HG03432 (cell line): ENCODE measurements at regions not wholly inside any gene's neighbourhood (a gene's known extent, or its start where the extent isn't known, plus 50 kb on each side); places are given as distances from the start of the nearest gene placed in this dataset.

ENCODE experiments used
- ATAC-seq: cut with Tn5 transposase; IDR thresholded peaks from one replicate; pipeline ENCODE4 v1.9.1; 2021; ENCODE audit warnings: mild to moderate bottlenecking, moderate library complexity; ENCODE audit not compliant: unreplicated experiment

- ATAC-seq: no peak
Observed at GRCh38 chr4:138086611-138087041, 155.5 kb downstream of the SLC7A11 start.

GRCh38 chr4:138085736-138086305 is 156.3 kb downstream of the SLC7A11 start:
- ATAC-seq: no peak

GRCh38 chr4:138078751-138079520 is 163.2 kb downstream of the SLC7A11 start:
- no peak for ATAC-seq

- ATAC-seq: no peak
Observed at GRCh38 chr4:138078253-138078652, 163.9 kb downstream of the SLC7A11 start.

GRCh38 chr4:138076561-138076960 is 165.6 kb downstream of the SLC7A11 start:
- ATAC-seq: no peak

- no peak for ATAC-seq
Observed at GRCh38 chr4:138070816-138071215, 171.3 kb downstream of the SLC7A11 start.

- ATAC-seq: no peak
Observed at GRCh38 chr4:138063581-138063980, 178.6 kb downstream of the SLC7A11 start.

GRCh38 chr4:138062929-138063328 is 179.2 kb downstream of the SLC7A11 start:
- no peak for ATAC-seq

- no peak for ATAC-seq
Observed at GRCh38 chr4:138056541-138056940, 185.6 kb downstream of the SLC7A11 start.

- no peak for ATAC-seq
Observed at GRCh38 chr4:138055890-138056289, 186.3 kb downstream of the SLC7A11 start.

GRCh38 chr4:138053641-138054301 is 188.4 kb downstream of the SLC7A11 start:
- no peak for ATAC-seq

GRCh38 chr4:138052806-138053632 is 189.1 kb downstream of the SLC7A11 start:
- ATAC-seq: no peak

- no peak for ATAC-seq
Observed at GRCh38 chr4:138051157-138051556, 191.0 kb downstream of the SLC7A11 start.

GRCh38 chr4:138050601-138051000 is 191.5 kb downstream of the SLC7A11 start:
- ATAC-seq: no peak

- ATAC-seq: no peak
Observed at GRCh38 chr4:138049355-138049754, 192.8 kb downstream of the SLC7A11 start.

- ATAC-seq: no peak
Observed at GRCh38 chr4:138047290-138047689, 194.9 kb downstream of the SLC7A11 start.

GRCh38 chr4:138045036-138045435 is 197.1 kb downstream of the SLC7A11 start:
- no peak for ATAC-seq

- no peak for ATAC-seq
Observed at GRCh38 chr4:138039010-138039409, 203.1 kb downstream of the SLC7A11 start.

GRCh38 chr4:138037696-138038095 is 204.5 kb downstream of the SLC7A11 start:
- no peak for ATAC-seq

GRCh38 chr4:138035781-138036258 is 206.3 kb downstream of the SLC7A11 start:
- peak; percentile 100 for ATAC-seq

- ATAC-seq: no peak
Observed at GRCh38 chr4:138034871-138035270, 207.3 kb downstream of the SLC7A11 start.
